Loucy (cell line): ENCODE measurements at regions not wholly inside any gene's neighbourhood (a gene's known extent, or its start where the extent isn't known, plus 50 kb on each side); places are given as distances from the start of the nearest gene placed in this dataset.

Experiments
- EZH2phosphoT487 ChIP-seq: fragments of 200-600 bp; IDR thresholded peaks from 2 replicates; pipeline ENCODE4 v1.6.1; 2018; ENCODE audit warnings: antibody characterized with exemption, mild to moderate bottlenecking, moderate library complexity, borderline replicate concordance
- TF ChIP-seq, protein P1 (sequence below): fragments of 200-600 bp; sonication (generic); conservative IDR thresholded peaks from 2 replicates; pipeline ENCODE4 v1.5.1; 2014; ENCODE audit warnings: mild to moderate bottlenecking, antibody characterized with exemption, low read length

DNA sequence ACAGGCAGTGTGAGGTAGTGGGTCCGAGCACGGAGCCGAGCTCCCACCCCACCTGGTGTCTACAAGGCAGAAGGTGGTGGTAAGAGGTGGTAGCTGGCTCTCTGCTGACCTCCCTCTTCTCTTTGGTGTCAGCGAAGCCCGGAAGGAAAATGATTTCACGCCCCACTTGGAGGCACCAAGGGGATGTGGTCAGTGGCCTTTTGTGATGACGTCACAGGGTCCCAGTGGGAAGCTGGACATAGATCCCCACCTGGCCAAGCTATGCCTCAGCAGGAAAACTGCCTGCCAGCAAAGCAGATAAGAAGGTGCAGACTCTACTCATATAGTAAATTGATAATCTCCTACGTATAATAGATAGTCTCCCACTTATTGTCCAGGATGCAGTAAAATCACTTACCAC lies 183.7 kb upstream of the ALKAL2 start:
- TF ChIP-seq, protein P1, sequence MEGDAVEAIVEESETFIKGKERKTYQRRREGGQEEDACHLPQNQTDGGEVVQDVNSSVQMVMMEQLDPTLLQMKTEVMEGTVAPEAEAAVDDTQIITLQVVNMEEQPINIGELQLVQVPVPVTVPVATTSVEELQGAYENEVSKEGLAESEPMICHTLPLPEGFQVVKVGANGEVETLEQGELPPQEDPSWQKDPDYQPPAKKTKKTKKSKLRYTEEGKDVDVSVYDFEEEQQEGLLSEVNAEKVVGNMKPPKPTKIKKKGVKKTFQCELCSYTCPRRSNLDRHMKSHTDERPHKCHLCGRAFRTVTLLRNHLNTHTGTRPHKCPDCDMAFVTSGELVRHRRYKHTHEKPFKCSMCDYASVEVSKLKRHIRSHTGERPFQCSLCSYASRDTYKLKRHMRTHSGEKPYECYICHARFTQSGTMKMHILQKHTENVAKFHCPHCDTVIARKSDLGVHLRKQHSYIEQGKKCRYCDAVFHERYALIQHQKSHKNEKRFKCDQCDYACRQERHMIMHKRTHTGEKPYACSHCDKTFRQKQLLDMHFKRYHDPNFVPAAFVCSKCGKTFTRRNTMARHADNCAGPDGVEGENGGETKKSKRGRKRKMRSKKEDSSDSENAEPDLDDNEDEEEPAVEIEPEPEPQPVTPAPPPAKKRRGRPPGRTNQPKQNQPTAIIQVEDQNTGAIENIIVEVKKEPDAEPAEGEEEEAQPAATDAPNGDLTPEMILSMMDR, result no peak
- no peak for TF ChIP-seq EZH2phosphoT487
